Panc1 (cell line): ENCODE measurements at regions not wholly inside any gene's neighbourhood (a gene's known extent, or its start where the extent isn't known, plus 50 kb on each side); places are given as distances from the start of the nearest gene placed in this dataset.

ENCODE experiments used
- ATAC-seq: fragments of 200-7000 bp; cut with Tn5 transposase; 2 replicates; pipeline ENCODE4 v1.9.1; 2020; ENCODE audit warnings: mild to moderate bottlenecking, moderate library complexity
- BruUV-seq: library from RNA; stranded (reverse); fragments of 400-500 nt; replicated peaks from 2 replicates; lab custom pipeline; 2021; lab: Mats Ljungman, UMichigan
- CTCF ChIA-PET: fragments of 300-600 bp; sonication (Branson Sonifier 250); formaldehyde crosslinking; loops from one replicate; lab custom pipeline; 2022; ENCODE audit warnings: antibody characterized with exemption; lab: Charles Lee
- POLR2A ChIA-PET: fragments of 300-600 bp; sonication (Branson Sonifier 250); formaldehyde crosslinking; loops from one replicate; lab custom pipeline; 2022; ENCODE audit warnings: antibody characterized with exemption; lab: Charles Lee
- DNase-seq: peaks from one replicate; pipeline ENCODE4 v3.0.0-alpha.2; 2010; ENCODE audit warnings: low read depth, low spot score
- H3K27ac ChIP-seq: 2 replicates; pipeline ENCODE4 v1.5.1; 2011; ENCODE audit warnings: mild to moderate bottlenecking, low read length, inconsistent platforms
- H3K27me3 ChIP-seq: fragments of 200-500 bp; sonication (Bioruptor generic); 2 replicates; pipeline ENCODE4 v1.6.0; 2014; ENCODE audit warnings: low read length, inconsistent platforms; ENCODE audit not compliant: control insufficient read depth, insufficient read depth
- H3K36me3 ChIP-seq: fragments of 200-500 bp; sonication (Bioruptor generic); 2 replicates; pipeline ENCODE4 v1.5.1; 2014; ENCODE audit warnings: inconsistent platforms, mild to moderate bottlenecking, low read length, moderate library complexity; ENCODE audit not compliant: control insufficient read depth, insufficient read depth
- H3K4me1 ChIP-seq: 2 replicates; pipeline ENCODE4 v1.5.1; 2011; ENCODE audit warnings: inconsistent platforms, mild to moderate bottlenecking, low read length, moderate library complexity; ENCODE audit not compliant: control insufficient read depth, insufficient read depth
- H3K4me3 ChIP-seq, 2 experiments: 2 replicates each; pipeline ENCODE4 v1.5.1; 2011 to 2012; ENCODE audit warnings: low read depth in 2 of 2, low read length in 2 of 2, mild to moderate bottlenecking in 2 of 2, inconsistent platforms in 1 of 2, moderate library complexity in 1 of 2
- H3K9me3 ChIP-seq: fragments of 200-500 bp; sonication (Bioruptor generic); 2 replicates; pipeline ENCODE4 v1.5.1; 2014; ENCODE audit warnings: low read depth, mild to moderate bottlenecking, inconsistent platforms, low read length, moderate library complexity; ENCODE audit not compliant: control insufficient read depth, insufficient read depth
- POLR2AphosphoS5 ChIP-seq: IDR thresholded peaks from 2 replicates; pipeline ENCODE4 v1.6.1; 2012; ENCODE audit warnings: mild to moderate bottlenecking, low read depth, low read length, moderate library complexity
- REST ChIP-seq, 2 experiments: IDR thresholded peaks; 2 replicates each; pipeline ENCODE4 v1.6.1; 2011 to 2012; ENCODE audit warnings: low read depth in 2 of 2, control low read depth in 1 of 2, low read length in 1 of 2, mild to moderate bottlenecking in 1 of 2, moderate library complexity in 1 of 2; ENCODE audit not compliant: insufficient read depth in 1 of 2
- SIN3A ChIP-seq: IDR thresholded peaks from 2 replicates; pipeline ENCODE4 v1.6.1; 2012; ENCODE audit warnings: low read depth, mild to moderate bottlenecking, low read length, moderate library complexity, borderline replicate concordance; ENCODE audit not compliant: insufficient read depth
- TCF7L2 ChIP-seq: IDR thresholded peaks from 2 replicates; pipeline ENCODE4 v1.6.1; 2011; ENCODE audit warnings: mild to moderate bottlenecking, low read depth, low read length, inconsistent platforms
- in situ Hi-C: cut with HindIII; loops from 2 replicates; pipeline ENCODE4 v1.10.0; 2016; ENCODE audit warnings: low sequenced_read_pairs, low pct_unique_long_range_greater_than_20kb
- intact Hi-C: fragments of 100-400 bp; cut with micrococcal nuclease; formaldehyde crosslinking; loops from one replicate; pipeline ENCODE4 v1.10.0; 2022; ENCODE audit not compliant: unreplicated experiment
- TF ChIP-seq, protein P1 (sequence below): fragments of 450-650 bp; IDR thresholded peaks from 2 replicates; pipeline ENCODE4 v1.5.1; 2017; ENCODE audit warnings: mild to moderate bottlenecking

DNA sequence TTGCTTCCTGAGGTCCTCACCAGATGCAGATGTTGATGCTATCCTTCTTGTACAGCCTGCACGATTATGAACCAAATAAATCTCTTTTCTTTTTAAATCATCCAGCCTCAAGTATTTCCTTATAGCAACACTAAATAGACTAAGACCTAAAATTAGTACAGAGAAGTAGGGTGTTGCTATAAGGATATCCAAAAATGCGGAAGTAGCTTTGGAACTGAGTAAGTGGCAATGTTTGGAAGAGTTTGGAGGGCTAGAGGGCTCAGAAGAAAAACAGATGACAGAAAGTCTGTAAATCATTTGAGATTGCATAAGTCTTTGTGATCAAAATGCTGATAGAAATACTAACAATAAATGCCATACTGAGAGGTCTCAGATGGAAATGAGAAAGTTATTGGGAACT is 894.9 kb downstream of the DIPK2A start:
- intact Hi-C loops (no loop called here), in situ Hi-C loops (no loop called here)
- no peaks in the 10 kb centered on the region for H3K27me3 ChIP-seq
- no TSS peak for BruUV-seq
- no peaks in the 10 kb centered on the region for H3K36me3 ChIP-seq
- DNase-seq (no peak), ATAC-seq (no peak)
- no peaks in the 10 kb centered on the region for H3K4me1 ChIP-seq
- no peak overlapping the region for H3K4me3 ChIP-seq
- no peak for TF ChIP-seq SIN3A
- TF ChIP-seq POLR2AphosphoS5: no peak
- CTCF ChIA-PET: no interaction called here
- POLR2A ChIA-PET: no interaction called here
- H3K9me3 ChIP-seq: no peaks in the 10 kb centered on the region; the same call in 1 of the 2 replicates
- H3K27ac ChIP-seq: no peak overlapping the region

GRCh38 chr3:144868506-144868905 is 896.9 kb downstream of the DIPK2A start:
- POLR2A ChIA-PET: no interaction called here
- Histone ChIP-seq H3K27ac (no peak overlapping the region), H3K36me3 (no peaks in the 10 kb centered on the region), H3K27me3 (no peaks in the 10 kb centered on the region), H3K9me3 (no peaks in the 10 kb centered on the region; the same call in 1 of the 2 replicates), H3K4me3 (no peak overlapping the region), H3K4me1 (no peaks in the 10 kb centered on the region)
- CTCF ChIA-PET: no interaction called here
- DNase-seq: no peak
- in situ Hi-C loops (no loop called here), intact Hi-C loops (no loop called here)
- TF ChIP-seq, protein P1, sequence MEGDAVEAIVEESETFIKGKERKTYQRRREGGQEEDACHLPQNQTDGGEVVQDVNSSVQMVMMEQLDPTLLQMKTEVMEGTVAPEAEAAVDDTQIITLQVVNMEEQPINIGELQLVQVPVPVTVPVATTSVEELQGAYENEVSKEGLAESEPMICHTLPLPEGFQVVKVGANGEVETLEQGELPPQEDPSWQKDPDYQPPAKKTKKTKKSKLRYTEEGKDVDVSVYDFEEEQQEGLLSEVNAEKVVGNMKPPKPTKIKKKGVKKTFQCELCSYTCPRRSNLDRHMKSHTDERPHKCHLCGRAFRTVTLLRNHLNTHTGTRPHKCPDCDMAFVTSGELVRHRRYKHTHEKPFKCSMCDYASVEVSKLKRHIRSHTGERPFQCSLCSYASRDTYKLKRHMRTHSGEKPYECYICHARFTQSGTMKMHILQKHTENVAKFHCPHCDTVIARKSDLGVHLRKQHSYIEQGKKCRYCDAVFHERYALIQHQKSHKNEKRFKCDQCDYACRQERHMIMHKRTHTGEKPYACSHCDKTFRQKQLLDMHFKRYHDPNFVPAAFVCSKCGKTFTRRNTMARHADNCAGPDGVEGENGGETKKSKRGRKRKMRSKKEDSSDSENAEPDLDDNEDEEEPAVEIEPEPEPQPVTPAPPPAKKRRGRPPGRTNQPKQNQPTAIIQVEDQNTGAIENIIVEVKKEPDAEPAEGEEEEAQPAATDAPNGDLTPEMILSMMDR: no peak
- TF ChIP-seq POLR2AphosphoS5: no peak
- no peak for TF ChIP-seq TCF7L2
- TF ChIP-seq REST (IDR thresholded peaks at IDR 0.05; ENCODE audit: insufficient read depth in 1 of 2, low read depth in 2 of 2, low read length in 1 of 2): no peak
- TF ChIP-seq SIN3A: no peak
- BruUV-seq: no TSS peak
- no peak for ATAC-seq

- DNase-seq (no peak), ATAC-seq (no peak)
- intact Hi-C loops: no loop called here
- no peak overlapping the region for H3K27ac ChIP-seq
- BruUV-seq: no TSS peak
- no peaks in the 10 kb centered on the region for H3K36me3 ChIP-seq
- CTCF ChIA-PET: no interaction called here
- H3K4me3 ChIP-seq: no peak overlapping the region
- H3K9me3 ChIP-seq: no peaks in the 10 kb centered on the region; the same call in 1 of the 2 replicates
- in situ Hi-C loops: no loop called here
- POLR2A ChIA-PET: no interaction called here
- TF ChIP-seq POLR2AphosphoS5: no peak
- TF ChIP-seq REST (IDR thresholded peaks at IDR 0.05; ENCODE audit: insufficient read depth in 1 of 2, low read depth in 2 of 2, low read length in 1 of 2): no peak
- no peak for TF ChIP-seq TCF7L2
- TF ChIP-seq SIN3A: no peak
- TF ChIP-seq, protein P1: no peak
- H3K4me1 ChIP-seq: no peaks in the 10 kb centered on the region
- H3K27me3 ChIP-seq: no peaks in the 10 kb centered on the region
Measured at GRCh38 chr3:144873066-144873465, 901.4 kb downstream of the DIPK2A start.
